ENCODE measurements at regions not wholly inside any gene's neighbourhood (a gene's known extent, or its start where the extent isn't known, plus 50 kb on each side); places are given as distances from the start of the nearest gene placed in this dataset.
A peak's percentile ranks its signal among the peaks of the same experiment; 100 is the strongest.

DNA sequence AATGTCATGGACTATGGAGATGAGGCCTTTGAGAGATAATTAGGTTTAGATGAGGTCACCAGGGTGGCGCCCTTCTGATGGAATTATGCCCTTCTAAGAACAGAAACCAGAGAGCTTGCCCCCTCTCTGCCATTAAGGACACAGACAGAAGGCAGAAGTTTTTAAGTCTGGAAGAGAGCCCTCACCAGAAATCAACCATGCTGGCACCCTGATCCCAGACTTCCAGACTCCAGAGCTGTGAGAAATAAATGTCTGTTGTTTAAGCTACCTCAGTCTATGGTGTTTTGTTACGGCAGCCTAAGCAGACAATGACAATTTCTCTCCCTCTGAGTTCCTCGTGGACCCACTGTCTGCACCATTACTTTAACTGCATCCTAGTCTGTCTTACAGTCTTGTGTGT lies 382.0 kb downstream of the GXYLT1 start:
- no peak for DNase-seq (ENCODE audit: low spot score)

DNA sequence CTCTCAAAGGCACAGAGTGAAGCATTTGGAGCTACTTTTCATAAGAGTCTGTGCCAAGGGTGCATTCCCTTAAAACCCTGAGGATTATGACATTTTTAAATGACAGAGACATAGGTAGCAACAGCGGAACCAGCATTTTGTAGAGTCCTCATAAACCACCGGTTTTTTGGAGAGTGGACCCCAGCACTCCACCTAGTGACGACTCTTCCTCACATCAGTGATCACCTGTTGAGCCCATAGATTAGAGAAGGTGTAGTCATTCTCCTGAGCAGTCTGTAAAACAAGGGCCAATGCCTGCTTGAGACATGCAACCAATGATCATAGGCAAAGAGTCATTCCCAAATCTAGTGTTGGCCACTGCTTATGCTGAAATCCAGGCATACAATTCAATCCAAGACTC lies 399.1 kb downstream of the GXYLT1 start:
- DNase-seq (ENCODE audit: low spot score) = no peak

- DNase-seq (ENCODE audit: low spot score) = peak; percentile 95
Observed at GRCh38 chr12:41743835-41744234, 400.8 kb downstream of the GXYLT1 start.

GRCh38 chr12:41739066-41739465 lies 405.6 kb downstream of the GXYLT1 start:
- peak; percentile 83 for DNase-seq (ENCODE audit: low spot score)

DNA sequence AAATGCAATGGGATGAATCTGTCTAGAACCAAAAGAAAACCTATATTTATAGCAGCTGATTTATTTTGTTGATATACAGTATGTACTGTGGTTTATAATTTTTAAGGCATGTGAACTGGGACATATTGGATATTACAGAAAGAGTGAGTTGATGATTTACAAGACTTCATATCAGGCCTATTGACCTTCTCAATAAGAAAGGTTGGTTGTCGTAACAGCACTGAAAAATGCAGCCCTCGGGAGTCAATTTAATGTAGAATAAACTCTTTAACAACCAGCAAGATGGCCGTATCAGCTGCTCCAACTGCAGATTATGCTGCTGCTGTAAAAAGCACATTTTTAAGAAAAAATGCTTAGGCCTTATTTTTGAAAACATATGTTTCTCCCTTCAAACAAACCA lies 407.3 kb downstream of the GXYLT1 start:
- DNase-seq (ENCODE audit: low spot score) = no peak

GRCh38 chr12:41736436-41736835 lies 408.2 kb downstream of the GXYLT1 start:
- no peak for DNase-seq (ENCODE audit: low spot score)

- DNase-seq (ENCODE audit: low spot score) = no peak
Observed at GRCh38 chr12:41731691-41732090, 413.0 kb downstream of the GXYLT1 start.

DNA sequence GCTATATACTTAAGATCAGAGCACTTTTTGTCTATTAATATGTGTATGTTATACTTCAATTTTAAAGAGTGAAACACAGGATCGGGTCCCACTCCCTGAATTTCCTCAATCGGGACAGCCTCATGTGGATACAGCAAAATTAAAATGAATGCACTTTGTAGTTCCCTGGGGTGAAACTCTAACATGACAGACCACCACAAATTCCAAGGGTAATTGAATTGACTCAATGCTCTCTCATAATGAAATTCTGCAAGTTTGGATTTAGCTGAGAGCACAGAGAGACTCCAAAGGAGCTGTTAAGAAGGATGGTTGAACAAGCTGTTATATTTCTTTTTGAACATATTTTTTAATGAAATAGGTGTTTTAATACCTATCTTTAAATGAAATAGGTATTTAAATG lies 413.6 kb downstream of the GXYLT1 start:
- no peak for DNase-seq (ENCODE audit: low spot score)

DNA sequence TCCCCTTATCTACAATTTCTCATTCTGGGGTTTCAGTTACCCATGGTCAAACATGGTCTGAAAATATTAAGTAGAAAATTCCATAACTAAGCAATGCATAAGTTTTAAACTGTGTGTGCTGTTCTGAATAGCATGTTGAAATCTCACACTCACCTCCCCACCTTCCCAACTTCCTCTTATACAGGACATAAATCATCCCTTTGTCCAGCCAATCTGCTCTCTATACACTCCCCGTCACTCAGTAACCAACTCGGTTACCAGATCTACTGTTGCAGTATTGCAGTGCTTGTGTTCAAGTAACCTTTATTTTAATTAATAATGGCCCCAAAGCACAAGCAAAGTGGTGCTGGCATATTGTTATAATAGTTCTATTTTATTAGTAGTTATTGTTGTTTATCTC lies 420.5 kb downstream of the GXYLT1 start:
- DNase-seq (ENCODE audit: low spot score) = peak; percentile 56

DNA sequence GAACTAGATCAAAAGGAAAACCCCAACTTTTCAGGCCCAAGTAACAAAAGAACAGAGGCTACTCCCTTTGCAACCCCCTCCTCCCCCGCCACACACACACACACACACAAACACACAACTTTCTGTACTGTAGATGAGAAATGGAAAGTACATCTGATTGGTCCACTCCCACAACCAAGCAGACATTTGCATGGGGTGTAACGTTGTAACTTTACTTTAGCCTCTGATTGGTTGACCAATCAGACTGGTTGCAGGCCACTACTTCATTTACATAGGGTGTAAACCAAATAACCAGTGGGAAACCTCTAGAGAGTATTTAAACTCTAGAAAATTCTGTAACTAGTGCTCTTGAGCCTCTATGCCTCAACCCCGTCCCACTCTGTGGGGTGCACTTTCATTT lies 425.5 kb downstream of the GXYLT1 start:
- no peak for DNase-seq (ENCODE audit: low spot score)

DNA sequence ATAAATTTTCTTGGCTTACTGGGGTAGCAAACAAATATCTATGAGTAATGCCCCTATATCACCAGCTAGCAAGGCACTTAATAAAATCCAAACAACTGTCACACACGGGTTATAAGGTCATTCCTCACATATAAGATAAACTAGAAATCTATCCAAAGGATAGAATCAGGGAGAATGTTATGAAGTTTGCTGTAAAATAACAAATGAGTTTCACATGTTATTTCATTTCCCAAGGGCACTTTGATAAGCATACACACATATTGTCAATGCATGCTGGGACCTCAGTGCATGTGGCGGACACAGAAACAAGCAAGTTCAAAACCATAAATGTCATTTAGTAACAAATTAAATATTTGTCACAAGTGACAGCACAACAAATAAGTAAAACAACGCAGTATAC lies 429.4 kb downstream of the GXYLT1 start:
- DNase-seq (ENCODE audit: low spot score) = no peak

GRCh38 chr12:41709463-41710285 lies 435.0 kb downstream of the GXYLT1 start:
- peak; percentile 93 for DNase-seq (ENCODE audit: low spot score)

GRCh38 chr12:41709012-41709411 lies 435.7 kb downstream of the GXYLT1 start:
- no peak for DNase-seq (ENCODE audit: low spot score)

DNA sequence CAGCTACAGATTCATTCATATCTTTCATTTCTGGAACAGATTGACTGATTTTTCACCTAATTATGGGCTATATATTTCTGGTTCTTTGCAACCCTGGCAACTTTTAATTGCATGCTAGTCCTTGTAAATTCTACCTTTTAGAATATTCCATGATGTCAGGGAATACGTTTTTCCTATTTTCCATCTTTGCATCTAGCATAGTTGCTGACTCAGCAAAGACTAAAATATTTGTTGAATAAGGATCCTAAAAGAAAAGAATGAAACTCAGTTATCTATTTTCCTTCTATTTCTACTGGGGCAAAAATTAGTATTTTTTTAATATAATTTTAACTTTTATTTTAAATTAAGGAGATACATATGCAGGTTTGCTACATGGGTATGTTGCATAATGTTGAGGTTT lies 438.3 kb downstream of the GXYLT1 start:
- DNase-seq (ENCODE audit: low spot score) = no peak

- peak; percentile 55 for DNase-seq (ENCODE audit: low spot score)
Observed at GRCh38 chr12:41701943-41702601, 442.6 kb downstream of the GXYLT1 start.

- no peak for DNase-seq (ENCODE audit: low spot score)
Observed at GRCh38 chr12:41700940-41701339, 443.7 kb downstream of the GXYLT1 start.

DNA sequence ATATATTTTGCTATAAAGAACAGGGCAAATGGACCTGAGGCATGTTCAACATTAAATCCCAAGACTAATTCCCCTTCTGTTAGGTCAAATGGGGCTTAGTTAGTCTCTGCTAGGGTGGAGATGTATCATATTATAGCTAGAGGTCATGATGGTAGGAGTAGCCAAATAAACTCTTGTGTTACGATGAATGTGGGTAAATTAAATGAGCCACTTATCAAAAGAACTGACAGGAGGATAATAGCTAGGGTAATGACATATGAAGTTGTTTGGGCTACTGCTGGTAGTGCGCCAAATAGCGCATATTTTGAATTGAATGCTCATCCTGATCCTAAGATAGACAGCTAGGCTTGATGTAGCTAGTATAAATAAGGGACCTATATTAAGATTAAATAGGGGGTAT lies 445.0 kb downstream of the GXYLT1 start:
- DNase-seq (ENCODE audit: low spot score) = no peak

GRCh38 chr12:41697161-41697560 lies 447.5 kb downstream of the GXYLT1 start:
- DNase-seq (ENCODE audit: low spot score) = no peak

GRCh38 chr12:41684997-41685396 lies 459.7 kb downstream of the GXYLT1 start:
- DNase-seq (ENCODE audit: low spot score) = peak; percentile 33

- peak; percentile 12 for DNase-seq (ENCODE audit: low spot score)
Observed at GRCh38 chr12:41683513-41684240, 461.0 kb downstream of the GXYLT1 start.

- DNase-seq (ENCODE audit: low spot score) = no peak
Observed at GRCh38 chr12:41683023-41683422, 461.7 kb downstream of the GXYLT1 start.

DNA sequence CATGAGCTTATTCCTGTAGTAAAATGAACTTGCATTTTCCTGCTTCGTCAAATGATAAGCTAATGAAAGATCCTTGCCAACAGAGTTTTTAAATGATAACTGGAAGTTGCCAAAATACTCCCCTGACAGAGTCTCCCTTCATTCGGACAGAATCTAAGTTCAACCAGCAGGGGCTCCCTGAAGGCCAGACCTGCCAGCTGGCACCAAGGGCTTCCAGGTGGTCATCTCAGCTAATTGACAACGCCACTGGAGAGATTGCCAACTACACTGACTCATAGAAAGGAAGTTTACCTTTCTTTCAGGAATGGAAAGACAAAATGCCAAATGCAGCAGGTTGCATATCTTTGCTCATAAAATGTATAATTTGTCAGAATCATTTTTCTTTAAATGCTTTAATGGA lies 462.8 kb downstream of the GXYLT1 start:
- peak; percentile 30 for DNase-seq (ENCODE audit: low spot score)

- DNase-seq (ENCODE audit: low spot score) = no peak
Observed at GRCh38 chr12:41680155-41680554, 464.5 kb downstream of the GXYLT1 start.
